ENCODE measurements at regions not wholly inside any gene's neighbourhood (a gene's known extent, or its start where the extent isn't known, plus 50 kb on each side); places are given as distances from the start of the nearest gene placed in this dataset.

- DNase-seq (ENCODE audit: low spot score in 2 of 2, unreplicated experiment in 2 of 2): no peak
- no peak overlapping the region for H3K4me3 Mint-ChIP-seq
- H3K27ac Mint-ChIP-seq: no peak overlapping the region
- H3K9me3 Mint-ChIP-seq: no peaks in the 10 kb centered on the region
- H3K36me3 Mint-ChIP-seq: no peaks in the 10 kb centered on the region
- peaks cover 5% of the 10 kb centered on the region for H3K4me1 Mint-ChIP-seq
- TF ChIP-seq CTCF (IDR thresholded peaks at IDR 0.05; ENCODE audit: unreplicated experiment): no peak
- no peaks in the 10 kb centered on the region for H3K27me3 Mint-ChIP-seq (ENCODE audit: low read depth)
Measured at GRCh38 chr14:63800083-63800482, 52.7 kb upstream of the SYNE2 start.

GRCh38 chr14:63800651-63801375 lies 52.0 kb upstream of the SYNE2 start:
- H3K27ac Mint-ChIP-seq: no peak overlapping the region
- H3K9me3 Mint-ChIP-seq: no peaks in the 10 kb centered on the region
- TF ChIP-seq CTCF (IDR thresholded peaks at IDR 0.05; ENCODE audit: unreplicated experiment): no peak
- no peak overlapping the region for H3K4me3 Mint-ChIP-seq
- no peak for DNase-seq (ENCODE audit: low spot score in 2 of 2, unreplicated experiment in 2 of 2)
- no peaks in the 10 kb centered on the region for H3K36me3 Mint-ChIP-seq
- peaks cover 5% of the 10 kb centered on the region for H3K4me1 Mint-ChIP-seq
- H3K27me3 Mint-ChIP-seq (ENCODE audit: low read depth): no peaks in the 10 kb centered on the region
